ENCODE measurements at regions not wholly inside any gene's neighbourhood (a gene's known extent, or its start where the extent isn't known, plus 50 kb on each side); places are given as distances from the start of the nearest gene placed in this dataset.
"Not testable (repeated sequence)": the region's sequence is repeated elsewhere in the genome, so short reads cannot be mapped to it uniquely, and the experiment has no call there.

DNA sequence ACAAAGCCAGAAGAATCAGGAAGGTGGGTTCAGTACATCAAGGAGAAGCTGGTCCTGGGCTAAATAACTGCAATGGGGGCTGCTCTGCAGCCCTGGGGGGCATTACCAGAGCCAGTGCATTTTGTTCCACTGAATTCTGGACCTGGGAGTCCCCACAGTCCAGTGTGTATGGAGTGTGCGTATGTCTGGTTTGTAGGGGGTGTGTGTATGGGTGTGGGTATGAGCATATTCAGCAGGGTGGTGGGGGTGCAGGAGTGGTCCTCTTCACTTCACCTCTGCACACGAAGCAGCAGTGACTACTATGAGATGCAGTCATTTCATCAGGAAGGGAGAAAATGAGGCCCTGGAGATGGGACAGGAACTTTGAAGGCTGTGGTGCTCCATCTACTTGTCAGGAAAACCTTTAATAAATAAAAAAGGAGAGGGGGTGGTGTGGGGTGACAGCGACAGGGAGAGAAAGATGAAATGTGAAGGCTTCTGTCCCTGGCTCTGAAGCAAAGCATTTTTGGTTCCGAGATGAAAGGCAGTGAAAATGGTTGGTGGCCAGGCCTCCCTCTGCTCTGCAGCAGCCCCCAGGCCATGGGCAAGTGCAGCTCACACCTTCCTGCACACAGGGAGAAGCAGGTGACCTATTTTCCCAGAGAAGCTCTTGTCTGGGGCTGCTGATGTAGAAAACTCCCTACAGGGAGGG is 121.5 kb upstream of the CACHD1 start:
- H2AFZ ChIP-seq (ENCODE audit: insufficient read depth, low read depth, low read length, poor library complexity, severe bottlenecking) = no peak overlapping the region
- WGBS (ENCODE audit: insufficient coverage) = 100% methylated on average over 3 of the region's 4 CpGs
- no peak for DNase-seq
- CTCF ChIA-PET = no interaction called here
- peaks cover 0 to 2% (median 0%) of the 10 kb centered on the region in 4 experiments for H3K27me3 ChIP-seq (replicated peaks in 1 of 4; ENCODE audit: control extremely low read depth in 1 of 4, control insufficient read depth in 3 of 4, insufficient read depth in 4 of 4, low read length in 3 of 4)
- H3K4me2 ChIP-seq (replicated peaks; ENCODE audit: low read depth, low read length, poor library complexity, severe bottlenecking) = no peak overlapping the region
- no peak for ATAC-seq (ENCODE audit: low read depth)
- no peaks in the 10 kb centered on the region for H3K4me1 Mint-ChIP-seq
- H3K27ac Mint-ChIP-seq = no peak overlapping the region
- POLR2A ChIA-PET = no interaction called here
- H3K4me3 Mint-ChIP-seq = no peak overlapping the region
- no peak overlapping the region for H3K9ac ChIP-seq (ENCODE audit: low read length)
- no peaks in the 10 kb centered on the region for H3K36me3 ChIP-seq (replicated peaks in 1 of 2; ENCODE audit: control extremely low read depth in 1 of 2, control insufficient read depth in 1 of 2, extremely low read depth in 1 of 2, insufficient read depth in 2 of 2, low read length in 1 of 2)
- no peaks in the 10 kb centered on the region for H3K9me3 Mint-ChIP-seq (ENCODE audit: insufficient read depth)
- H3K4me1 ChIP-seq (ENCODE audit: control insufficient read depth in 2 of 2, insufficient read depth in 2 of 2, low read length in 2 of 2) = no peaks in the 10 kb centered on the region
- no peaks in the 10 kb centered on the region for H3K79me2 ChIP-seq (ENCODE audit: control insufficient read depth, insufficient read depth, low read length)
- H3K9me3 ChIP-seq (ENCODE audit: control extremely low read depth in 1 of 3, control insufficient read depth in 2 of 3, insufficient read depth in 1 of 3, low read length in 2 of 3) = no peaks in the 10 kb centered on the region
- TF ChIP-seq EZH2 (IDR thresholded peaks at IDR 0.05; ENCODE audit: borderline replicate concordance, insufficient read depth, low read depth, low read length, poor library complexity, severe bottlenecking) = no peak
- TF ChIP-seq, protein P1, sequence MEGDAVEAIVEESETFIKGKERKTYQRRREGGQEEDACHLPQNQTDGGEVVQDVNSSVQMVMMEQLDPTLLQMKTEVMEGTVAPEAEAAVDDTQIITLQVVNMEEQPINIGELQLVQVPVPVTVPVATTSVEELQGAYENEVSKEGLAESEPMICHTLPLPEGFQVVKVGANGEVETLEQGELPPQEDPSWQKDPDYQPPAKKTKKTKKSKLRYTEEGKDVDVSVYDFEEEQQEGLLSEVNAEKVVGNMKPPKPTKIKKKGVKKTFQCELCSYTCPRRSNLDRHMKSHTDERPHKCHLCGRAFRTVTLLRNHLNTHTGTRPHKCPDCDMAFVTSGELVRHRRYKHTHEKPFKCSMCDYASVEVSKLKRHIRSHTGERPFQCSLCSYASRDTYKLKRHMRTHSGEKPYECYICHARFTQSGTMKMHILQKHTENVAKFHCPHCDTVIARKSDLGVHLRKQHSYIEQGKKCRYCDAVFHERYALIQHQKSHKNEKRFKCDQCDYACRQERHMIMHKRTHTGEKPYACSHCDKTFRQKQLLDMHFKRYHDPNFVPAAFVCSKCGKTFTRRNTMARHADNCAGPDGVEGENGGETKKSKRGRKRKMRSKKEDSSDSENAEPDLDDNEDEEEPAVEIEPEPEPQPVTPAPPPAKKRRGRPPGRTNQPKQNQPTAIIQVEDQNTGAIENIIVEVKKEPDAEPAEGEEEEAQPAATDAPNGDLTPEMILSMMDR (IDR thresholded peaks at IDR 0.05) = no peak
- peaks cover 7% of the 10 kb centered on the region for H3K27me3 Mint-ChIP-seq
- intact Hi-C loops (cut with micrococcal nuclease) = no loop called here
- H3K4me3 ChIP-seq (ENCODE audit: control extremely low read depth in 1 of 5, extremely low read depth in 1 of 5, insufficient read depth in 1 of 5, low read depth in 2 of 5, low read length in 4 of 5) = no peak overlapping the region
- no peak overlapping the region for H3K27ac ChIP-seq (ENCODE audit: low read length in 2 of 2)
- no peaks in the 10 kb centered on the region for H4K20me1 ChIP-seq (ENCODE audit: control insufficient read depth, insufficient read depth, low read length, poor library complexity, severe bottlenecking)

DNA sequence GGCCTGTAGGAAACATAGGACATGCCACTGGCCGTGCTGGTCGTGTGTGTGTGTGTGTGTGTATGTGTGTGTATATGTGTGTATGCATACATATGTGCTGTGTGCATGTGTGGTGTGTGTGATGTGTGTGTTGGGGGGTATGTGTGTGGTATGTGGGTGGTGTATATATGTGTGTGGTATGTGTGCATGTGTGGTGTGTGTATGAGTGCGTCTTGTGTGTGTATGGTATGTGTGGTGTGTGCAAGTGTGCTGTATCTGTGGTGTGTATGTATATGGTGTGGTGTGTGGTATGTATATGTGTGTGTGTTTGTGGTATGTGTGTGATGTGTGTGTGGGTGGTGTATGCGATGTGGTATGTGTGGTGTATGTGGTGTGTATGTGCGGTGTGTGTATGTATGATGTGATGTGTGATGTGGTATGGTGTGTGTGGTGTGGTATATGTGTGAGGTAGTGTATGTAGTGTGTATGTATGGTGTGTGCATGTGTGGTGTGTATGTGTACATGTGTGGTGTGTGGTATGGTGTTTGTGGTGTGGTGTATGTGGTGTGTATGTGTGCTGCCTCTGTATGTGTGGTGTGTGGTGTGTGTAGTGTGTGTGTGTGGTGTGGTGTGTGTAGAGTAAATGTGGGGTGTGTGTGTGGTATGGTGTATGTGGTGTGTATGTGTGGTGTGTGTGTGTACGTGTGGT is 120.8 kb upstream of the CACHD1 start:
- Histone ChIP-seq H3K4me1 (ENCODE audit: control insufficient read depth in 2 of 2, insufficient read depth in 2 of 2, low read length in 2 of 2) (no peaks in the 10 kb centered on the region), H3K9ac (ENCODE audit: low read length) (no peak overlapping the region), H3K79me2 (ENCODE audit: control insufficient read depth, insufficient read depth, low read length) (no peaks in the 10 kb centered on the region), H3K36me3 (replicated peaks in 1 of 2; ENCODE audit: control extremely low read depth in 1 of 2, control insufficient read depth in 1 of 2, extremely low read depth in 1 of 2, insufficient read depth in 2 of 2, low read length in 1 of 2) (no peaks in the 10 kb centered on the region), H3K27ac (ENCODE audit: low read length in 2 of 2) (no peak overlapping the region), H4K20me1 (ENCODE audit: control insufficient read depth, insufficient read depth, low read length, poor library complexity, severe bottlenecking) (no peaks in the 10 kb centered on the region), H3K27me3 (replicated peaks in 1 of 4; ENCODE audit: control extremely low read depth in 1 of 4, control insufficient read depth in 3 of 4, insufficient read depth in 4 of 4, low read length in 3 of 4) (peaks cover 0 to 2% (median 0%) of the 10 kb centered on the region in 4 experiments), H3K9me3 (ENCODE audit: control extremely low read depth in 1 of 3, control insufficient read depth in 2 of 3, insufficient read depth in 1 of 3, low read length in 2 of 3) (no peaks in the 10 kb centered on the region), H3K4me3 (ENCODE audit: control extremely low read depth in 1 of 5, extremely low read depth in 1 of 5, insufficient read depth in 1 of 5, low read depth in 2 of 5, low read length in 4 of 5) (no peak overlapping the region), H2AFZ (ENCODE audit: insufficient read depth, low read depth, low read length, poor library complexity, severe bottlenecking) (no peak overlapping the region), H3K4me2 (replicated peaks; ENCODE audit: low read depth, low read length, poor library complexity, severe bottlenecking) (no peak overlapping the region)
- Mint-ChIP-seq H3K4me1 (no peaks in the 10 kb centered on the region), H3K4me3 (no peak overlapping the region), H3K27me3 (peaks cover 7% of the 10 kb centered on the region), H3K27ac (no peak overlapping the region), H3K9me3 (ENCODE audit: insufficient read depth) (no peaks in the 10 kb centered on the region)
- ChIA-PET CTCF (no interaction called here), POLR2A (no interaction called here)
- WGBS (ENCODE audit: insufficient coverage) = 92% methylated on average over 6 of the region's 6 CpGs
- TF ChIP-seq EZH2 (IDR thresholded peaks at IDR 0.05; ENCODE audit: borderline replicate concordance, insufficient read depth, low read depth, low read length, poor library complexity, severe bottlenecking) = no peak
- ATAC-seq (ENCODE audit: low read depth) = no peak
- intact Hi-C loops (cut with micrococcal nuclease) = no loop called here
- DNase-seq = no peak

DNA sequence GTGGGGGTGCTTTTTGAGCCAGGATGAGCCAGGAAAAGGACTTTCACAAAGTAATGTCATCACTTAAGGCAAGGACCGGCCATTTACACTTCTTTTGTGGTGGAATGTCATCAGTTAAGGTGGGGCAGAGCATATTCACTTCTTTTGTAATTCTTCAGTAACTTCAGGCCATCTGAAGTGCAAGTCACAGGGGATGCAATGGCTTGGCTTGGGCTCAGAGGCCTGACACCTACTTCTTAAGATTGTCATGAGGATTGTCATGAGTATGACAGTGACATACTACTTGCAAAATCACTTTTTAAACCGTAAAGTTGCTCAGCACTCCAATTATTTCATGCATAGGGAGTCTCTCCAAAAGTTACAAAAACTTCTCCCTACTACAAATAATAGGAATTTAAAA is 114.4 kb upstream of the CACHD1 start:
- H3K4me2 ChIP-seq (replicated peaks; ENCODE audit: low read depth, low read length, poor library complexity, severe bottlenecking); H3K4me1 Mint-ChIP-seq; intact Hi-C loops (cut with micrococcal nuclease); H3K27me3 ChIP-seq (replicated peaks in 1 of 4; ENCODE audit: control extremely low read depth in 1 of 4, control insufficient read depth in 3 of 4, insufficient read depth in 4 of 4, low read length in 3 of 4); ATAC-seq (ENCODE audit: low read depth); H3K27me3 Mint-ChIP-seq; H3K9ac ChIP-seq (ENCODE audit: low read length); H3K79me2 ChIP-seq (ENCODE audit: control insufficient read depth, insufficient read depth, low read length); H3K9me3 ChIP-seq (ENCODE audit: control extremely low read depth in 1 of 3, control insufficient read depth in 2 of 3, insufficient read depth in 1 of 3, low read length in 2 of 3); H3K4me3 Mint-ChIP-seq; H3K27ac Mint-ChIP-seq; H3K36me3 ChIP-seq (replicated peaks in 1 of 2; ENCODE audit: control extremely low read depth in 1 of 2, control insufficient read depth in 1 of 2, extremely low read depth in 1 of 2, insufficient read depth in 2 of 2, low read length in 1 of 2); POLR2A ChIA-PET; H3K27ac ChIP-seq (ENCODE audit: low read length in 2 of 2); DNase-seq; CTCF ChIA-PET; H3K9me3 Mint-ChIP-seq (ENCODE audit: insufficient read depth); H3K4me3 ChIP-seq (ENCODE audit: control extremely low read depth in 1 of 5, extremely low read depth in 1 of 5, insufficient read depth in 1 of 5, low read depth in 2 of 5, low read length in 4 of 5); H3K4me1 ChIP-seq (ENCODE audit: control insufficient read depth in 2 of 2, insufficient read depth in 2 of 2, low read length in 2 of 2); H4K20me1 ChIP-seq (ENCODE audit: control insufficient read depth, insufficient read depth, low read length, poor library complexity, severe bottlenecking); H2AFZ ChIP-seq (ENCODE audit: insufficient read depth, low read depth, low read length, poor library complexity, severe bottlenecking): not testable (repeated sequence)
- no CpG with 5 or more reads among the region's 2 CpGs for WGBS (ENCODE audit: insufficient coverage)
